ENCODE measurements at regions not wholly inside any gene's neighbourhood (a gene's known extent, or its start where the extent isn't known, plus 50 kb on each side); places are given as distances from the start of the nearest gene placed in this dataset.

GRCh38 chr13:58843567-58843966, 1212.0 kb downstream of the PCDH17 start:
- intact Hi-C loops (cut with DNase I), result no loop called here
- Histone ChIP-seq H3K36me3 (replicated peaks in 1 of 2; ENCODE audit: insufficient read depth in 1 of 2, low read depth in 2 of 2) (no peaks in the 10 kb centered on the region), H3K27me3 (no peaks in the 10 kb centered on the region), H3K4me1 (no peaks in the 10 kb centered on the region), H3K9me3 (no peaks in the 10 kb centered on the region), H3K4me3 (no peak overlapping the region), H3K27ac (no peak overlapping the region)
- DNase-seq (no peak), ATAC-seq (no peak)
- 82 to 89% methylated on average over 6 of the region's 6 CpGs for WGBS, 2 donors
- TF ChIP-seq CTCF (IDR thresholded peaks at IDR 0.05) (no peak), POLR2A (IDR thresholded peaks at IDR 0.05) (no peak)

- DNase-seq, result no peak
- Histone ChIP-seq H3K36me3 (replicated peaks in 1 of 2; ENCODE audit: insufficient read depth in 1 of 2, low read depth in 2 of 2) (no peaks in the 10 kb centered on the region), H3K9me3 (no peaks in the 10 kb centered on the region), H3K4me3 (no peak overlapping the region), H3K27ac (no peak overlapping the region), H3K4me1 (no peaks in the 10 kb centered on the region), H3K27me3 (no peaks in the 10 kb centered on the region)
- intact Hi-C loops (cut with DNase I), result no loop called here
- TF ChIP-seq CTCF (IDR thresholded peaks at IDR 0.05) (no peak), POLR2A (IDR thresholded peaks at IDR 0.05) (no peak)
- ATAC-seq, result no peak
Measured at GRCh38 chr13:58850161-58850560, 1218.6 kb downstream of the PCDH17 start.

GRCh38 chr13:58852076-58852475, 1220.5 kb downstream of the PCDH17 start:
- H3K4me3 ChIP-seq, result no peak overlapping the region
- H3K4me1 ChIP-seq, result no peaks in the 10 kb centered on the region
- intact Hi-C loops (cut with DNase I), result no loop called here
- H3K27ac ChIP-seq, result no peak overlapping the region
- TF ChIP-seq CTCF (IDR thresholded peaks at IDR 0.05) (no peak), POLR2A (IDR thresholded peaks at IDR 0.05) (no peak)
- ATAC-seq, result no peak
- WGBS, 2 donors, result 0% methylated on average over 1 of the region's 1 CpG
- H3K36me3 ChIP-seq (replicated peaks in 1 of 2; ENCODE audit: insufficient read depth in 1 of 2, low read depth in 2 of 2), result no peaks in the 10 kb centered on the region
- no peaks in the 10 kb centered on the region for H3K27me3 ChIP-seq
- no peak for DNase-seq
- no peaks in the 10 kb centered on the region for H3K9me3 ChIP-seq

GRCh38 chr13:58855283-58855682, 1223.7 kb downstream of the PCDH17 start:
- 12% methylated on average over 1 of the region's 1 CpG for WGBS, 2 donors
- ATAC-seq, result no peak
- intact Hi-C loops (cut with DNase I), result no loop called here

More at GRCh38 chr13:58855283-58855682, 1223.7 kb downstream of the PCDH17 start:
- H3K36me3 ChIP-seq (replicated peaks in 1 of 2; ENCODE audit: insufficient read depth in 1 of 2, low read depth in 2 of 2), result no peaks in the 10 kb centered on the region
- H3K27me3 ChIP-seq, result no peaks in the 10 kb centered on the region
- TF ChIP-seq CTCF (IDR thresholded peaks at IDR 0.05) (no peak), POLR2A (IDR thresholded peaks at IDR 0.05) (no peak)
- no peak overlapping the region for H3K4me3 ChIP-seq
- no peak overlapping the region for H3K27ac ChIP-seq
- DNase-seq, result no peak
- no peaks in the 10 kb centered on the region for H3K9me3 ChIP-seq
- H3K4me1 ChIP-seq, result no peaks in the 10 kb centered on the region
